Nephron progenitor cell (in vitro differentiated cells): ENCODE measurements at regions not wholly inside any gene's neighbourhood (a gene's known extent, or its start where the extent isn't known, plus 50 kb on each side); places are given as distances from the start of the nearest gene placed in this dataset.

Source experiments
- DNase-seq: peaks from one replicate; pipeline ENCODE4 v3.0.0; 2021
- H3K27ac Mint-ChIP-seq: 2 replicates; pipeline ENCODE4 v1.8.0; 2021; ENCODE audit warnings: mild to moderate bottlenecking, moderate library complexity, mixed read lengths
- H3K27me3 Mint-ChIP-seq: 2 replicates; pipeline ENCODE4 v1.8.0; 2021; ENCODE audit warnings: mild to moderate bottlenecking, low read depth, mixed read lengths; ENCODE audit not compliant: poor library complexity
- H3K36me3 Mint-ChIP-seq: 2 replicates; pipeline ENCODE4 v1.8.0; 2021; ENCODE audit warnings: low read depth, mixed read lengths
- H3K4me1 Mint-ChIP-seq: 2 replicates; pipeline ENCODE4 v1.8.0; 2021; ENCODE audit warnings: mixed read lengths
- H3K4me3 Mint-ChIP-seq: 2 replicates; pipeline ENCODE4 v1.8.0; 2021; ENCODE audit warnings: mild to moderate bottlenecking, moderate library complexity, mixed read lengths
- H3K9me3 Mint-ChIP-seq: 2 replicates; pipeline ENCODE4 v1.8.0; 2021; ENCODE audit warnings: mild to moderate bottlenecking, moderate library complexity, mixed read lengths
- TF ChIP-seq, protein P1 (sequence below): fragments of 200-600 bp; sonication (generic); IDR thresholded peaks from 2 replicates; pipeline ENCODE4 v1.5.0; 2021; ENCODE audit warnings: antibody characterized with exemption

DNA sequence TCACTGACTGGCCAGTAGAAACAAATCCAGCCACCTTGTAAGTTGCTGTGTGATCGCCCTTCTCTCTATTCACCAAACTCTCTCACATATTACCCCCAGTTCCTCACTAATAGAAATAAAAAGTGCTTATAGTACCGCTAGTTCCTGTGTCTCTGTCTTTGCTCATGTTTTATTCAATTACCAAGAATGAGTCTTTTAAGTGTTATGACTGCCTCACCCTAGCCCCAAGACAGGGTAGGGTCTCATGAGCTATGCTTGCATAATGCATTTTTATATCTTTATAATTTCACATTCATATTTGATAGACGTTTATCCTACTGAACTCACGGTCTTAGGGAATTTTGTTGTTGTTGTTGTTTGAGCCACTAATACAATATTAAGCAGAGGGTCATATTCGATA lies 109.6 kb upstream of the DOK6 start:
- Mint-ChIP-seq H3K27ac (no peak overlapping the region), H3K9me3 (no peaks in the 10 kb centered on the region), H3K27me3 (no peaks in the 10 kb centered on the region), H3K4me1 (no peaks in the 10 kb centered on the region), H3K4me3 (no peak overlapping the region), H3K36me3 (no peaks in the 10 kb centered on the region)
- DNase-seq = no peak
- TF ChIP-seq, protein P1, sequence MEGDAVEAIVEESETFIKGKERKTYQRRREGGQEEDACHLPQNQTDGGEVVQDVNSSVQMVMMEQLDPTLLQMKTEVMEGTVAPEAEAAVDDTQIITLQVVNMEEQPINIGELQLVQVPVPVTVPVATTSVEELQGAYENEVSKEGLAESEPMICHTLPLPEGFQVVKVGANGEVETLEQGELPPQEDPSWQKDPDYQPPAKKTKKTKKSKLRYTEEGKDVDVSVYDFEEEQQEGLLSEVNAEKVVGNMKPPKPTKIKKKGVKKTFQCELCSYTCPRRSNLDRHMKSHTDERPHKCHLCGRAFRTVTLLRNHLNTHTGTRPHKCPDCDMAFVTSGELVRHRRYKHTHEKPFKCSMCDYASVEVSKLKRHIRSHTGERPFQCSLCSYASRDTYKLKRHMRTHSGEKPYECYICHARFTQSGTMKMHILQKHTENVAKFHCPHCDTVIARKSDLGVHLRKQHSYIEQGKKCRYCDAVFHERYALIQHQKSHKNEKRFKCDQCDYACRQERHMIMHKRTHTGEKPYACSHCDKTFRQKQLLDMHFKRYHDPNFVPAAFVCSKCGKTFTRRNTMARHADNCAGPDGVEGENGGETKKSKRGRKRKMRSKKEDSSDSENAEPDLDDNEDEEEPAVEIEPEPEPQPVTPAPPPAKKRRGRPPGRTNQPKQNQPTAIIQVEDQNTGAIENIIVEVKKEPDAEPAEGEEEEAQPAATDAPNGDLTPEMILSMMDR = no peak

DNA sequence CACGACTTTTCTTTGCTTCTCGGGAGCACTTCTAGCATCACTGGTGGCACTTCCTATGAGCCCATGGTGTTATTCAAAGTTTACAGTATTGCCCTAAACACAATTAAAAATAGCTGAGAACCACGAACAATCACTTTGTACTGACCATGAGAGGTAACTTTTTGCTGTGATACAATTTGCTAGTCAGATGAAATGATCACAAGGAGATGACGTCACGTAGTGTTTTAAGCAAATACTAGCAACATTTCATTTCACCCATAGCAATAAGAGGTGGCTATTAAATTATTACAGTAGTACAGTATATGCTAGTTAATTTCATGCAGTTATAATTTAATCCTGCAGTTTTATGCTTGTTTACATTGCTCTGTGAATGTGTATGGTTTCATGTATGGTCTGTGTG lies 108.9 kb upstream of the DOK6 start:
- Mint-ChIP-seq H3K4me3 (no peak overlapping the region), H3K9me3 (peaks cover 3% of the 10 kb centered on the region), H3K27ac (no peak overlapping the region), H3K4me1 (no peaks in the 10 kb centered on the region), H3K36me3 (no peaks in the 10 kb centered on the region), H3K27me3 (no peaks in the 10 kb centered on the region)
- TF ChIP-seq, protein P1 = no peak
- DNase-seq = no peak

DNA sequence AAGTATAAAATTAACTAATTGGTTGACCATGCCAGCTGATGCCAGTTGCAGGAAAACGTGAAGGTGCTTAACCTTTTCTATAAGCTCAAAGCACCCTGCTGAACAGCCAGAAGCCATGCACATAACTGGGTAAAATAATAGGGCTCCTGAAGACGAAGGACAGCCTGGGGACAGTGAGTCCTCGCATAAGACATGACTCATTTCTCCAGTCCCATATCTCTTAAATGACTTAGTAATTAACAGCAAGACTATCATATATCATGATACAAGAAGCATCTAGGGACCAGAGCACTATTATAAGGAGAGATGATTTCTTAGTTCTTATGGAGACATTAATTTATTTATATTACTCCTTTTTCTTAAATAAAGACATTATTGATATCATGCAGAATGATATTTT lies 100.5 kb upstream of the DOK6 start:
- no peak for DNase-seq
- Mint-ChIP-seq H3K36me3 (no peaks in the 10 kb centered on the region), H3K9me3 (peaks cover 15% of the 10 kb centered on the region), H3K27me3 (no peaks in the 10 kb centered on the region), H3K4me1 (no peaks in the 10 kb centered on the region), H3K27ac (no peak overlapping the region), H3K4me3 (no peak overlapping the region)
- TF ChIP-seq, protein P1 = no peak

DNA sequence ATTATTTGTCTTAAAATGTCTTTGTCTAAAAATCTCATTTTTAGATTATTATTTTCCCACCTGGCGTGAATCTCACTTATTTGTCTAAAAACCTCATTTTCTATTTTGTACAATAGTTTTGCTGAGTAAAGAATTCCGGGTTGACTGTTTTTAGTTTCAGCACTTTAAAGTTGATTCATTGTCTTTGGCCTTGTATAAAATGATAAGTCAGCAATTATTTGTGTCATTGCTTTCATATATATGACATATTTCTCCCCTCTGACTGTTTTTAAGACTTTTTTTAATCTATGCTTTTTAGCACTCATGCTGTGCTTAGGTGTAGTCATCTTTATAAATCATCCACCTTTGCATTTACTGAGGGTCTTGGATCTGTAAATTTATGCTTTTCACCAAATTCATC lies 92.1 kb upstream of the DOK6 start:
- no peak overlapping the region for H3K27ac Mint-ChIP-seq
- no peak for DNase-seq
- TF ChIP-seq, protein P1 = no peak
- H3K4me1 Mint-ChIP-seq = no peaks in the 10 kb centered on the region
- no peak overlapping the region for H3K4me3 Mint-ChIP-seq
- peaks cover 3% of the 10 kb centered on the region for H3K27me3 Mint-ChIP-seq
- no peaks in the 10 kb centered on the region for H3K9me3 Mint-ChIP-seq
- H3K36me3 Mint-ChIP-seq = no peaks in the 10 kb centered on the region

DNA sequence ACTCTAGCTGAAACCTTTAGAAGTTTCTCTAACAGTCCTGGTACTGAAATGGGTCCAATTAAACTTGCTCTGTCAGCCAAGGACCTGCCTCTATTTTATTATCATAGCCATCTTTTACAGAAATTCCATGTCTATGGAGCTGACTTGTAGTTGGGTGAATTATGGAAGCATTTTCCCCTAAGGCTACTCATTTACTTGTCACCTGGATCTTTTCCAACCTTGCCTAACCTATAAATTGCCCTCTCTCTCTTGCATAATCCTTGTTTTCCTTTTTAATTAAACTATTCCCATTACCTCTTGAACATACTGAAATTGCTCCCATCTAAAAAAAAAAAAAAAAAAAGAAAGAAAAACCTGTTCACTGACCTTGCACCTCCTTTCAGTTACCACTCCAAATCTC lies 74.6 kb upstream of the DOK6 start:
- Mint-ChIP-seq H3K27ac (no peak overlapping the region), H3K9me3 (peaks cover 3% of the 10 kb centered on the region), H3K4me1 (no peaks in the 10 kb centered on the region), H3K36me3 (no peaks in the 10 kb centered on the region), H3K4me3 (no peak overlapping the region), H3K27me3 (no peaks in the 10 kb centered on the region)
- DNase-seq = no peak
- TF ChIP-seq, protein P1 = no peak

DNA sequence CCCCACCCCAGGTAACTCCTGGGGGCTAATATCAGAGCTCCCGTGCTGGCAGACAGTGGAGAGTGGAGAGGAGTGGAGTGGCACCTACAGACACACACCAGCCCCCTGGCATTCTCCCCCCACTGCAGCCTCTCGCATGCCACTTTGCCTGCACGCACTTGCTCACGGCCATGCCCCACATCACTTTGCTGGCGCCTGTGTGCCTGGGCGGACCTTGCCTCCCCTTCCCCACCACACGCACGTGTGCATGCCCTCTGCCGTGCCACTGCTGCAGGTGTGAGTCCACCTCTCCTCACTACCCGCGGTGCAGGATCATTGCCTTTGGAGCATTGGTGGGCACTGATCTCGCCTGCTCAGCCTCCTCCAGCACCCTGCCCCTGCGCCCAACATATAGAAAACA lies 72.6 kb upstream of the DOK6 start:
- Mint-ChIP-seq H3K27me3 (peaks cover 2% of the 10 kb centered on the region), H3K9me3 (no peaks in the 10 kb centered on the region)
- TF ChIP-seq, protein P1 = no peak

More for the DNA sequence above, 72.6 kb upstream of the DOK6 start:
- no peak for DNase-seq
- H3K27ac Mint-ChIP-seq = no peak overlapping the region
- H3K4me1 Mint-ChIP-seq = no peaks in the 10 kb centered on the region
- no peak overlapping the region for H3K4me3 Mint-ChIP-seq
- H3K36me3 Mint-ChIP-seq = no peaks in the 10 kb centered on the region
